CD14-positive monocyte (primary cell): ENCODE measurements at regions not wholly inside any gene's neighbourhood (a gene's known extent, or its start where the extent isn't known, plus 50 kb on each side); places are given as distances from the start of the nearest gene placed in this dataset.

Experiments
- DNase-seq, 3 donors: peaks; one replicate each; pipeline ENCODE4 v3.0.0-alpha.2; 2011 to 2022
- H2AFZ ChIP-seq: 2 replicates; pipeline ENCODE4 v1.6.0; 2012; ENCODE audit warnings: mild to moderate bottlenecking, low read depth, low read length, inconsistent platforms; ENCODE audit not compliant: insufficient read depth, poor library complexity, severe bottlenecking
- H3K27ac ChIP-seq, 2 donors: 1 replicate in 1 of 2; 2 replicates in 1 of 2; pipeline ENCODE4 v1.5.1; 2012 to 2013; ENCODE audit warnings: low read length in 2 of 2, control low read depth in 1 of 2, inconsistent platforms in 1 of 2, low read depth in 1 of 2, mild to moderate bottlenecking in 1 of 2
- H3K27me3 ChIP-seq, 2 donors: one replicate each; pipeline versions ENCODE4 v1.6.0 to v1.6.1; 2011 to 2013; ENCODE audit warnings: low read length in 2 of 2; ENCODE audit not compliant: control insufficient read depth in 2 of 2, insufficient read depth in 2 of 2
- H3K36me3 ChIP-seq, 2 donors: replicated peaks in 1 of 2; 1 replicate in 1 of 2; 2 replicates in 1 of 2; pipeline versions ENCODE4 v1.5.1 to v1.6.1; 2012 to 2013; ENCODE audit warnings: low read length in 2 of 2, control low read depth in 1 of 2, inconsistent platforms in 1 of 2, mild to moderate bottlenecking in 1 of 2; ENCODE audit not compliant: insufficient read depth in 2 of 2, control insufficient read depth in 1 of 2
- H3K4me1 ChIP-seq, 2 donors: 1 replicate in 1 of 2; 2 replicates in 1 of 2; pipeline versions ENCODE4 v1.5.1 to v1.6.1; 2012 to 2013; ENCODE audit warnings: low read length in 2 of 2, control low read depth in 1 of 2, inconsistent platforms in 1 of 2, mild to moderate bottlenecking in 1 of 2, moderate library complexity in 1 of 2; ENCODE audit not compliant: insufficient read depth in 2 of 2, control insufficient read depth in 1 of 2
- H3K4me2 ChIP-seq: replicated peaks from 2 replicates; pipeline ENCODE3; 2012; ENCODE audit warnings: low read length, moderate library complexity, mild to moderate bottlenecking; ENCODE audit not compliant: poor library complexity, severe bottlenecking; ENCODE audit errors: extremely low read depth
- H3K4me3 ChIP-seq, 3 experiments: fragments of 200-600 bp in 1 of 3; sonication (generic) in 1 of 3; replicated peaks in 1 of 3; 1 replicate in 2 of 3; 2 replicates in 1 of 3; pipeline ENCODE4 v1.5.1; 2011 to 2013; ENCODE audit warnings: low read length in 3 of 3, mild to moderate bottlenecking in 3 of 3, control low read depth in 2 of 3, low read depth in 2 of 3, inconsistent platforms in 1 of 3, moderate library complexity in 1 of 3
- H3K79me2 ChIP-seq: 2 replicates; pipeline ENCODE4 v1.6.0; 2012; ENCODE audit warnings: mild to moderate bottlenecking, control low read depth, inconsistent platforms, low read length, moderate library complexity; ENCODE audit not compliant: insufficient read depth
- H3K9ac ChIP-seq: 2 replicates; pipeline ENCODE4 v1.6.0; 2017; ENCODE audit warnings: low read length, mild to moderate bottlenecking; ENCODE audit not compliant: insufficient read depth, poor library complexity, severe bottlenecking
- H3K9me3 ChIP-seq, 2 donors: replicated peaks in 1 of 2; 1 replicate in 1 of 2; 2 replicates in 1 of 2; pipeline versions ENCODE4 v1.5.1 to v1.6.1; 2012 to 2013; ENCODE audit warnings: low read length in 2 of 2, control low read depth in 1 of 2; ENCODE audit not compliant: control insufficient read depth in 1 of 2, insufficient read depth in 1 of 2
- H4K20me1 ChIP-seq: 2 replicates; pipeline ENCODE4 v1.6.0; 2012; ENCODE audit warnings: mild to moderate bottlenecking, low read length, control low read depth, moderate library complexity; ENCODE audit not compliant: insufficient read depth
- H3K27ac Mint-ChIP-seq, 7 donors: one replicate each; pipeline ENCODE4 v1.8.0; 2020; ENCODE audit warnings: mild to moderate bottlenecking in 7 of 7, mixed read lengths in 7 of 7, moderate library complexity in 6 of 7, inconsistent platforms in 2 of 7
- H3K27me3 Mint-ChIP-seq, 3 donors: one replicate each; pipeline ENCODE4 v1.8.0; 2021 to 2022; ENCODE audit warnings: low read depth in 3 of 3, mild to moderate bottlenecking in 3 of 3, mixed read lengths in 3 of 3, moderate library complexity in 3 of 3, inconsistent platforms in 1 of 3
- H3K36me3 Mint-ChIP-seq, 2 donors: one replicate each; pipeline ENCODE4 v1.8.0; 2020; ENCODE audit warnings: mixed read lengths in 2 of 2, inconsistent platforms in 1 of 2, mild to moderate bottlenecking in 1 of 2
- H3K4me1 Mint-ChIP-seq: one replicate; pipeline ENCODE4 v1.8.0; 2020; ENCODE audit warnings: mild to moderate bottlenecking, mixed read lengths
- H3K4me3 Mint-ChIP-seq, 2 donors: one replicate each; pipeline ENCODE4 v1.8.0; 2020; ENCODE audit warnings: mild to moderate bottlenecking in 2 of 2, mixed read lengths in 2 of 2, moderate library complexity in 1 of 2
- H3K9me3 Mint-ChIP-seq, 7 donors: one replicate each; pipeline ENCODE4 v1.8.0; 2020 to 2022; ENCODE audit warnings: mixed read lengths in 7 of 7, mild to moderate bottlenecking in 6 of 7, moderate library complexity in 6 of 7, inconsistent platforms in 2 of 7
- CTCF ChIP-seq: fragments of 200-600 bp; IDR thresholded peaks from one replicate; pipeline ENCODE4 v1.8.0; 2022; ENCODE audit warnings: antibody characterized with exemption, mild to moderate bottlenecking
- WGBS: methylation state at CpG from one replicate; pipeline ENCODE4 v1.1.5; 2013; ENCODE audit warnings: missing lambda C conversion rate; ENCODE audit not compliant: insufficient coverage; 5-methylcytosine and 5-hydroxymethylcytosine counted together
- intact Hi-C, 2 donors: fragments of 100-400 bp; cut with micrococcal nuclease; formaldehyde crosslinking; loops; one replicate each; pipeline versions ENCODE4 v1.15.0 to v1.15.1; 2023

- Histone ChIP-seq H3K9me3 (peaks cover 0 to 6% of the 10 kb centered on the region in 2 donors), H3K4me2 (no peak overlapping the region), H3K4me3 (no peak overlapping the region), H3K9ac (no peak overlapping the region), H2AFZ (no peak overlapping the region), H3K4me1 (no peaks in the 10 kb centered on the region), H4K20me1 (no peaks in the 10 kb centered on the region), H3K27me3 (no peaks in the 10 kb centered on the region), H3K79me2 (no peaks in the 10 kb centered on the region), H3K36me3 (no peaks in the 10 kb centered on the region), H3K27ac (no peak overlapping the region)
- Mint-ChIP-seq H3K36me3 (no peaks in the 10 kb centered on the region), H3K9me3 (peaks cover 0 to 11% (median 5%) of the 10 kb centered on the region in 7 donors), H3K27ac (no peak overlapping the region), H3K4me3 (no peak overlapping the region), H3K4me1 (no peaks in the 10 kb centered on the region), H3K27me3 (no peaks in the 10 kb centered on the region)
- no peak for TF ChIP-seq CTCF
- WGBS: no CpG with 5 or more reads among the region's 4 CpGs
- DNase-seq: no peak
- intact Hi-C loops: no loop called here
These were observed 159.3 kb upstream of the RND3 start for GRCh38 chr2:150646746-150647145.

DNA sequence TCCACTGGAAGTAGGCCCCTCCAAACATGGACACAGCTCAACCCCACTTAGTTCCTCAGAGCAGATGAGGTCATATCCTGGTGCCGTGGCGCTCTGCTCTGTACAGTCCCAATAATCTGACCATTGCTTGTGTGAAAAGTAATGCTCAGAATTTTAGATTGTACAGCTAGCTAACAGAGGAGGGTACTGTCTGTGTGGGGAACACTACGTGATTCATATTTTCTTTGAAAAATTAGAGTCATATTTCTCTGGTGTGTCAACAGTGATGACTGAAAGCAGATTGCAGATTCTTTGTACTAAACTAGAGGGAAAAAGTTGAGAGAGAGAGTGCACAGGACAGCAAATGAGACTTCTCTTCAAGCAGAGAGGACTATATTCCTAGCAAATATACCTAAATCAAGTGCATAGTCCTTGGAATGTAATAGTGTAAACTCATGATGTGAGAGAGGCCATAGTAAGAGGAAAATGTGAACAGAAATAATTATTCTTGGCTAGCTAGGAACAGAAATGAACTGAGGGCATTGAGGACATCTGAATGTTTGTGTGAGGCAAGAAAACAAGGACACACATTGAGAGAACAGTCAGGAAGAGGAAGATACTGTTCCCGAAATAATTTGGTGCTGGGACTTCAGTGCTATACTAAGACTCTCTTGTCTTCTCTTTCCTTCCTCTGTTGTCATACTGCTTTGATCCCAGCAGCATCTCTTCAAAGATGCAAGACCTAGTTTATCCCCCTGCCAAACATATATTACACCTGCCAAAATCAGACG, 157.0 kb upstream of the RND3 start:
- H4K20me1 ChIP-seq: no peaks in the 10 kb centered on the region
- H2AFZ ChIP-seq: no peak overlapping the region

More for the DNA sequence above, 157.0 kb upstream of the RND3 start:
- no peak overlapping the region for H3K27ac ChIP-seq
- no peak overlapping the region for H3K4me2 ChIP-seq
- Mint-ChIP-seq H3K9me3 (peaks cover 0 to 5% (median 3%) of the 10 kb centered on the region in 7 donors), H3K27ac (no peak overlapping the region), H3K27me3 (no peaks in the 10 kb centered on the region), H3K4me1 (no peaks in the 10 kb centered on the region), H3K4me3 (no peak overlapping the region), H3K36me3 (no peaks in the 10 kb centered on the region)
- 100% methylated on average over 1 of the region's 5 CpGs for WGBS
- no peaks in the 10 kb centered on the region for H3K27me3 ChIP-seq
- no peaks in the 10 kb centered on the region for H3K36me3 ChIP-seq
- no peak for DNase-seq
- no peaks in the 10 kb centered on the region for H3K79me2 ChIP-seq
- intact Hi-C loops: no loop called here
- H3K4me1 ChIP-seq: no peaks in the 10 kb centered on the region
- H3K9ac ChIP-seq: no peak overlapping the region
- no peak for TF ChIP-seq CTCF
- H3K4me3 ChIP-seq: no peak overlapping the region
- no peaks in the 10 kb centered on the region for H3K9me3 ChIP-seq
